ENCODE measurements at regions not wholly inside any gene's neighbourhood (a gene's known extent, or its start where the extent isn't known, plus 50 kb on each side); places are given as distances from the start of the nearest gene placed in this dataset.

- TF ChIP-seq POLR2A (IDR thresholded peaks at IDR 0.05; ENCODE audit: low read length) (no peak), GATA1 (IDR thresholded peaks at IDR 0.05; ENCODE audit: low read depth, low read length) (no peak)
Observed at GRCh38 chr20:39752262-39752876, 790.2 kb downstream of the DHX35 start.
